ENCODE measurements at regions not wholly inside any gene's neighbourhood (a gene's known extent, or its start where the extent isn't known, plus 50 kb on each side); places are given as distances from the start of the nearest gene placed in this dataset.

- no TSS peak for BruUV-seq (replicated peaks)
Measured at GRCh38 chr1:65581119-65581518, 160.7 kb downstream of the LEPR start.

GRCh38 chr1:65584399-65584798, 163.9 kb downstream of the LEPR start:
- no peaks in the 10 kb centered on the region for H3K79me2 ChIP-seq (ENCODE audit: insufficient read depth, low read depth, low read length)
- H4K20me1 ChIP-seq (ENCODE audit: insufficient read depth, low read length) = no peaks in the 10 kb centered on the region
- no peak overlapping the region for H3K4me3 ChIP-seq (ENCODE audit: low read depth, low read length, poor library complexity, severe bottlenecking)
- no peaks in the 10 kb centered on the region for H3K9me3 ChIP-seq (ENCODE audit: low read length)
- CTCF ChIA-PET (ENCODE audit: unreplicated experiment) = no interaction called here
- H3K9me2 ChIP-seq (ENCODE audit: insufficient read depth, low read length) = no peaks in the 10 kb centered on the region
- POLR2A ChIA-PET = interaction anchor here (0.7 kb wide), 1 partner anchor 353 kb away, joined by 3 read pairs; no protein-coding TSS in a partner anchor
- H3K4me1 ChIP-seq (ENCODE audit: insufficient read depth, low read length, poor library complexity, severe bottlenecking) = no peaks in the 10 kb centered on the region
- intact Hi-C loops (cut with micrococcal nuclease; ENCODE audit: unreplicated experiment) = no loop called here
- no peak for DNase-seq (ENCODE audit: low spot score)
- no peak overlapping the region for H2AFZ ChIP-seq (ENCODE audit: low read length)
- no peak overlapping the region for H3K4me2 ChIP-seq (ENCODE audit: low read length)
- no peaks in the 10 kb centered on the region for H3K36me3 ChIP-seq (ENCODE audit: insufficient read depth, low read length)
- TF ChIP-seq CTCF (conservative IDR thresholded peaks at IDR 0.05; ENCODE audit: low read length) = no peak
- TF ChIP-seq EZH2phosphoT487 (IDR thresholded peaks at IDR 0.05; ENCODE audit: borderline replicate concordance, low read depth, low read length) = no peak
- no peak overlapping the region for H3K27ac ChIP-seq (ENCODE audit: low read depth, low read length, poor library complexity, severe bottlenecking)
- BruUV-seq (replicated peaks) = no TSS peak

More at GRCh38 chr1:65581119-65581518, 160.7 kb downstream of the LEPR start:
- Histone ChIP-seq H3K79me2 (ENCODE audit: insufficient read depth, low read depth, low read length) (no peaks in the 10 kb centered on the region), H3K4me2 (ENCODE audit: low read length) (no peak overlapping the region), H3K4me1 (ENCODE audit: insufficient read depth, low read length, poor library complexity, severe bottlenecking) (no peaks in the 10 kb centered on the region), H3K9me2 (ENCODE audit: insufficient read depth, low read length) (no peaks in the 10 kb centered on the region), H3K4me3 (ENCODE audit: low read depth, low read length, poor library complexity, severe bottlenecking) (no peak overlapping the region), H3K36me3 (ENCODE audit: insufficient read depth, low read length) (no peaks in the 10 kb centered on the region), H2AFZ (ENCODE audit: low read length) (no peak overlapping the region), H3K9me3 (ENCODE audit: low read length) (no peaks in the 10 kb centered on the region), H4K20me1 (ENCODE audit: insufficient read depth, low read length) (no peaks in the 10 kb centered on the region), H3K27ac (ENCODE audit: low read depth, low read length, poor library complexity, severe bottlenecking) (no peak overlapping the region)
- intact Hi-C loops (cut with micrococcal nuclease; ENCODE audit: unreplicated experiment) = no loop called here
- DNase-seq (ENCODE audit: low spot score) = no peak
- ChIA-PET CTCF (ENCODE audit: unreplicated experiment) (no interaction called here), POLR2A (no interaction called here)
- TF ChIP-seq EZH2phosphoT487 (IDR thresholded peaks at IDR 0.05; ENCODE audit: borderline replicate concordance, low read depth, low read length) = no peak
- TF ChIP-seq CTCF (conservative IDR thresholded peaks at IDR 0.05; ENCODE audit: low read length) = no peak

- no peaks in the 10 kb centered on the region for H3K36me3 ChIP-seq (ENCODE audit: insufficient read depth, low read length)
- no peak overlapping the region for H3K4me3 ChIP-seq (ENCODE audit: low read depth, low read length, poor library complexity, severe bottlenecking)
- TF ChIP-seq EZH2phosphoT487 (IDR thresholded peaks at IDR 0.05; ENCODE audit: borderline replicate concordance, low read depth, low read length) = no peak
- TF ChIP-seq CTCF (conservative IDR thresholded peaks at IDR 0.05; ENCODE audit: low read length) = no peak
- BruUV-seq (replicated peaks) = no TSS peak
- no peak overlapping the region for H3K4me2 ChIP-seq (ENCODE audit: low read length)
- no peak overlapping the region for H2AFZ ChIP-seq (ENCODE audit: low read length)
- intact Hi-C loops (cut with micrococcal nuclease; ENCODE audit: unreplicated experiment) = no loop called here
- no peaks in the 10 kb centered on the region for H3K79me2 ChIP-seq (ENCODE audit: insufficient read depth, low read depth, low read length)
- ChIA-PET CTCF (ENCODE audit: unreplicated experiment) (no interaction called here), POLR2A (interaction anchor here (0.6 kb wide), 1 partner anchor 461 kb away, joined by 3 read pairs; no protein-coding TSS in a partner anchor)
- no peak overlapping the region for H3K27ac ChIP-seq (ENCODE audit: low read depth, low read length, poor library complexity, severe bottlenecking)
- no peaks in the 10 kb centered on the region for H3K9me3 ChIP-seq (ENCODE audit: low read length)
- no peak for DNase-seq (ENCODE audit: low spot score)
- no peaks in the 10 kb centered on the region for H3K9me2 ChIP-seq (ENCODE audit: insufficient read depth, low read length)
- H3K4me1 ChIP-seq (ENCODE audit: insufficient read depth, low read length, poor library complexity, severe bottlenecking) = no peaks in the 10 kb centered on the region
- H4K20me1 ChIP-seq (ENCODE audit: insufficient read depth, low read length) = no peaks in the 10 kb centered on the region
Measured at GRCh38 chr1:65590279-65590678, 169.8 kb downstream of the LEPR start.
